ENCODE measurements at regions not wholly inside any gene's neighbourhood (a gene's known extent, or its start where the extent isn't known, plus 50 kb on each side); places are given as distances from the start of the nearest gene placed in this dataset.

GRCh38 chr9:93900436-93900819, 54.7 kb downstream of the BARX1 start:
- in situ Hi-C loops (cut with HindIII; ENCODE audit: extremely low pct_ligation_motif_present, low pct_unique_long_range_greater_than_20kb) (no loop called here), intact Hi-C loops (cut with micrococcal nuclease; ENCODE audit: unreplicated experiment) (no loop called here)
- H3K79me2 ChIP-seq (ENCODE audit: insufficient read depth, low read length), result no peaks in the 10 kb centered on the region
- CTCF ChIA-PET (ENCODE audit: low intra/inter-chr PET ratio, low total read pairs), result no interaction called here
- WGBS (ENCODE audit: low lambda C conversion rate), result 75% methylated on average over 4 of the region's 5 CpGs
- ATAC-seq (no peak), FAIRE-seq (no peak), DNase-seq (ENCODE audit: low spot score) (no peak)
- H2AFZ ChIP-seq (ENCODE audit: low read length), result no peak overlapping the region
- POLR2A ChIA-PET, result no interaction called here
- no TSS peak for BruUV-seq (replicated peaks)
- peaks cover 3 to 15% of the 10 kb centered on the region in 2 experiments; a peak in 3 of 5 replicates for H3K27me3 ChIP-seq (ENCODE audit: control insufficient read depth in 1 of 2, insufficient read depth in 2 of 2, low read length in 2 of 2)
- H3K4me1 ChIP-seq (ENCODE audit: insufficient read depth, low read length), result no peaks in the 10 kb centered on the region; the same call in 1 of the 2 replicates
- no peaks in the 10 kb centered on the region for H3K9me3 ChIP-seq (ENCODE audit: low read length)
- H3K4me3 ChIP-seq (replicated peaks in 1 of 3; ENCODE audit: insufficient read depth in 1 of 3, low read depth in 2 of 3, low read length in 3 of 3), result no peak overlapping the region
- no peaks in the 10 kb centered on the region for H3K36me3 ChIP-seq (replicated peaks in 1 of 2; ENCODE audit: control insufficient read depth in 1 of 2, insufficient read depth in 2 of 2, low read length in 2 of 2)
- no peaks in the 10 kb centered on the region for H4K20me1 ChIP-seq (ENCODE audit: insufficient read depth, low read length)
- no peak overlapping the region for H3K9ac ChIP-seq (ENCODE audit: insufficient read depth, low read depth, low read length)
- TF ChIP-seq TFAP4 (IDR thresholded peaks at IDR 0.05; ENCODE audit: borderline replicate concordance, low read depth), result no peak
- no peak for TF ChIP-seq ZNF205 (CRISPR knock-in tag; IDR thresholded peaks at IDR 0.05)
- no peak for TF ChIP-seq IKZF1 (IDR thresholded peaks at IDR 0.05)
- H3K4me2 ChIP-seq (ENCODE audit: low read depth, low read length), result no peak overlapping the region
- H3K27ac ChIP-seq (ENCODE audit: extremely low read length, insufficient read depth, low read length), result no peak overlapping the region

- ChIA-PET POLR2A (no interaction called here), CTCF (ENCODE audit: low intra/inter-chr PET ratio, low total read pairs) (no interaction called here)
- 36% methylated on average over 6 of the region's 8 CpGs for WGBS (ENCODE audit: low lambda C conversion rate)
- H3K4me2 ChIP-seq (ENCODE audit: low read depth, low read length), result no peak overlapping the region
- no peaks in the 10 kb centered on the region for H4K20me1 ChIP-seq (ENCODE audit: insufficient read depth, low read length)
- no peak overlapping the region for H3K9ac ChIP-seq (ENCODE audit: insufficient read depth, low read depth, low read length)
- in situ Hi-C loops (cut with HindIII; ENCODE audit: extremely low pct_ligation_motif_present, low pct_unique_long_range_greater_than_20kb), result no loop called here
- no peak overlapping the region for H3K4me3 ChIP-seq (replicated peaks in 1 of 3; ENCODE audit: insufficient read depth in 1 of 3, low read depth in 2 of 3, low read length in 3 of 3)
- no peaks in the 10 kb centered on the region for H3K36me3 ChIP-seq (replicated peaks in 1 of 2; ENCODE audit: control insufficient read depth in 1 of 2, insufficient read depth in 2 of 2, low read length in 2 of 2)
- H3K27ac ChIP-seq (ENCODE audit: extremely low read length, insufficient read depth, low read length), result no peak overlapping the region
- intact Hi-C loops (cut with micrococcal nuclease; ENCODE audit: unreplicated experiment), result no loop called here
- no peak overlapping the region for H2AFZ ChIP-seq (ENCODE audit: low read length)
- DNase-seq (ENCODE audit: low spot score) (no peak), FAIRE-seq (no peak), ATAC-seq (no peak)
- no peaks in the 10 kb centered on the region for H3K79me2 ChIP-seq (ENCODE audit: insufficient read depth, low read length)
- H3K4me1 ChIP-seq (ENCODE audit: insufficient read depth, low read length), result peaks cover 6% of the 10 kb centered on the region
- BruUV-seq (replicated peaks), result no TSS peak
- TF ChIP-seq RBAK (CRISPR knock-in tag; IDR thresholded peaks at IDR 0.05), result peak; percentile 80; the same call in 1 of the 2 replicates
- no peak for TF ChIP-seq SKIL (CRISPR knock-in tag; IDR thresholded peaks at IDR 0.05; ENCODE audit: borderline replicate concordance)
- TF ChIP-seq NONO (IDR thresholded peaks at IDR 0.05), result no peak
- TF ChIP-seq NONO (CRISPR knock-in tag; conservative IDR thresholded peaks at IDR 0.05), result no peak
- TF ChIP-seq KAT7 (CRISPR knock-in tag; IDR thresholded peaks at IDR 0.05; ENCODE audit: borderline replicate concordance), result no peak
- no peak for TF ChIP-seq ZNF724P (CRISPR knock-in tag; IDR thresholded peaks at IDR 0.05; ENCODE audit: borderline replicate concordance)
- TF ChIP-seq KDM5B (CRISPR knock-in tag; IDR thresholded peaks at IDR 0.05; ENCODE audit: borderline replicate concordance), result no peak
- TF ChIP-seq PRMT3 (CRISPR knock-in tag; IDR thresholded peaks at IDR 0.05; ENCODE audit: borderline replicate concordance, low read depth), result no peak
- no peaks in the 10 kb centered on the region for H3K9me3 ChIP-seq (ENCODE audit: low read length)
- peaks cover 3 to 12% of the 10 kb centered on the region in 2 experiments; a peak in 2 of 5 replicates for H3K27me3 ChIP-seq (ENCODE audit: control insufficient read depth in 1 of 2, insufficient read depth in 2 of 2, low read length in 2 of 2)
Measured at GRCh38 chr9:93899609-93900435, 55.3 kb downstream of the BARX1 start.

Measured in HepG2 (cell line).